HepG2 (cell line): ENCODE measurements at regions not wholly inside any gene's neighbourhood (a gene's known extent, or its start where the extent isn't known, plus 50 kb on each side); places are given as distances from the start of the nearest gene placed in this dataset.

Experiments
- ATRX ChIP-seq: sonication (generic); formaldehyde crosslinking; IDR thresholded peaks from 2 replicates; pipeline ENCODE4 v1.4.0; 2020; ENCODE audit warnings: missing genetic modification reagents, borderline replicate concordance
- FOSL1 ChIP-seq: sonication (generic); formaldehyde crosslinking; IDR thresholded peaks from 2 replicates; pipeline ENCODE4 v1.9.0; 2021; ENCODE audit warnings: missing genetic modification reagents, borderline replicate concordance
- HDAC2 ChIP-seq: sonication (generic); formaldehyde crosslinking; IDR thresholded peaks from 2 replicates; pipeline ENCODE4 v1.4.0; 2020; ENCODE audit warnings: missing genetic modification reagents
- HNRNPK ChIP-seq: fragments of 200-400 bp; formaldehyde crosslinking; IDR thresholded peaks from 2 replicates; pipeline ENCODE4 v1.6.1; 2018; ENCODE audit warnings: low read length, low read depth, moderate library complexity, mild to moderate bottlenecking; ENCODE audit not compliant: poor library complexity, severe bottlenecking
- RAD21 ChIP-seq: fragments of 450-650 bp; formaldehyde crosslinking; IDR thresholded peaks from 2 replicates; pipeline ENCODE4 v1.5.0; 2020; ENCODE audit warnings: mild to moderate bottlenecking
- RXRA ChIP-seq: sonication (generic); formaldehyde crosslinking; IDR thresholded peaks from 2 replicates; pipeline ENCODE4 v1.5.1; 2020; ENCODE audit warnings: missing genetic modification reagents
- RXRB ChIP-seq: IDR thresholded peaks from 2 replicates; pipeline ENCODE4 v1.6.1; 2016; ENCODE audit warnings: borderline replicate concordance, missing genetic modification reagents, missing compliant biosample characterization
- SALL1 ChIP-seq: sonication (generic); formaldehyde crosslinking; IDR thresholded peaks from 2 replicates; pipeline ENCODE4 v1.8.0; 2022; ENCODE audit warnings: mild to moderate bottlenecking, missing genetic modification reagents
- SOX13 ChIP-seq, 3 experiments: fragments of 450-650 bp in 1 of 3; sonication (generic) in 1 of 3; formaldehyde crosslinking in 1 of 3; IDR thresholded peaks in 2 of 3; conservative IDR thresholded peaks in 1 of 3; 2 replicates each; pipeline versions ENCODE4 v1.5.0 to v1.6.1; 2016 to 2020; ENCODE audit warnings: antibody characterized with exemption in 1 of 3, mild to moderate bottlenecking in 1 of 3, missing compliant biosample characterization in 1 of 3, missing genetic modification reagents in 1 of 3, moderate library complexity in 1 of 3
- SOX6 ChIP-seq, 2 experiments: fragments of 450-650 bp in 1 of 2; sonication (generic) in 1 of 2; formaldehyde crosslinking in 1 of 2; IDR thresholded peaks; 2 replicates each; pipeline versions ENCODE4 v1.4.0 to v1.6.1; 2017 to 2020; ENCODE audit warnings: antibody characterized with exemption in 1 of 2, mild to moderate bottlenecking in 1 of 2, missing genetic modification reagents in 1 of 2
- STAG1 ChIP-seq: sonication (generic); formaldehyde crosslinking; IDR thresholded peaks from 2 replicates; pipeline ENCODE4 v1.4.0; 2020; ENCODE audit warnings: missing genetic modification reagents
- TARDBP ChIP-seq: sonication (generic); formaldehyde crosslinking; IDR thresholded peaks from 2 replicates; pipeline ENCODE4 v1.8.0; 2022; ENCODE audit warnings: mild to moderate bottlenecking, missing genetic modification reagents
- TEAD3 ChIP-seq: optimal IDR thresholded peaks from 2 replicates; pipeline ENCODE3; 2016; ENCODE audit warnings: borderline replicate concordance
- XRCC5 ChIP-seq: fragments of 200-400 bp; formaldehyde crosslinking; optimal IDR thresholded peaks from 2 replicates; pipeline ENCODE3; 2017; ENCODE audit warnings: mild to moderate bottlenecking, low read length
- ZFP41 ChIP-seq: sonication (generic); formaldehyde crosslinking; IDR thresholded peaks from 2 replicates; pipeline ENCODE4 v1.4.0; 2020; ENCODE audit warnings: mild to moderate bottlenecking, missing genetic modification reagents, borderline replicate concordance
- ZNF331 ChIP-seq: sonication (generic); formaldehyde crosslinking; IDR thresholded peaks from 2 replicates; pipeline ENCODE4 v1.4.0; 2020; ENCODE audit warnings: missing genetic modification reagents
- TF ChIP-seq, protein P1 (sequence below): sonication (generic); formaldehyde crosslinking; IDR thresholded peaks from 2 replicates; pipeline ENCODE4 v1.4.0; 2020; ENCODE audit warnings: missing genetic modification reagents
- TF ChIP-seq, protein P2 (sequence below): sonication (generic); formaldehyde crosslinking; IDR thresholded peaks from 2 replicates; pipeline ENCODE4 v1.4.0; 2020; ENCODE audit warnings: mild to moderate bottlenecking, missing genetic modification reagents
- TF ChIP-seq, protein P3 (sequence below): sonication (generic); formaldehyde crosslinking; IDR thresholded peaks from 2 replicates; pipeline ENCODE4 v1.4.0; 2020; ENCODE audit warnings: missing genetic modification reagents
- TF ChIP-seq, protein P4 (sequence below): sonication (generic); formaldehyde crosslinking; IDR thresholded peaks from 2 replicates; pipeline ENCODE4 v1.5.0; 2020; ENCODE audit warnings: mild to moderate bottlenecking, missing genetic modification reagents, moderate library complexity

DNA sequence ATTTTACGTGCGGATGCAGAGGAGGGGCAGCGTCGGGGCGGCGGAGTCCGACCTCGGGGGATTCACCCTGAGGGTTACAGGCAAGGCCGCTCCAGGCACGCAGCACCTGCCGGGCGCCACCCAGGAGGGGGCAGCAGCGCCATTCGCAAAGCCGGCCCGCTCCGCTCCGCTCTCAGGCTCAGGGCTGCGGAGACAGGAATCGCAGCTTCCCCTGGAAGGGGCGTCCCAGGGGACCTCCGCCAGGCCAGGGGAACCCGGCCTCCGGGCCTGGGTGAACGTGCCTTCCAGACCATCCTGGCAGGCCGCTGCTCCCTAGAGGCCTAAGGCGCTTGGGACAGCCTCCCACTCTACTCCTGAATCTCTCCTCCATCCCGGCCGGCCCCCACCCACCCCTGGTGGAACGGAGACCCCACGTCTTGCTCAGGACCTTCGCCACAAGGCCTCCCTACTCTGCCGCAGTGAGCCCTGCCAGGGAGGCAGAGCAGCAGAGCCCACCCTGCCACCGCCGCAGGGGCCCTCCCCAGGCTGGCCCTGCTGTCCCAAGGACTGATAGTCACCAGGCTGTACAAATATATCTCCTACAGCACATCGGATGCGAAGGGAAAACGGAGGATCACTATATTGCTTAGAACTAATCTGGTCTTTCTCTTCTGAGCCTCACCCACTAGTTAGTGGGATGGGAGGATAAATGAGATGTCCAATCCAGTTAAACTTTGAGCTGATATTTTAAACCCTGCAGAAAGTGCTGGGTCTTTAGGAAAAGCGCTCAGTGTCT, 115.0 kb downstream of the SMIM20 start (continued):
- TF ChIP-seq, protein P1, sequence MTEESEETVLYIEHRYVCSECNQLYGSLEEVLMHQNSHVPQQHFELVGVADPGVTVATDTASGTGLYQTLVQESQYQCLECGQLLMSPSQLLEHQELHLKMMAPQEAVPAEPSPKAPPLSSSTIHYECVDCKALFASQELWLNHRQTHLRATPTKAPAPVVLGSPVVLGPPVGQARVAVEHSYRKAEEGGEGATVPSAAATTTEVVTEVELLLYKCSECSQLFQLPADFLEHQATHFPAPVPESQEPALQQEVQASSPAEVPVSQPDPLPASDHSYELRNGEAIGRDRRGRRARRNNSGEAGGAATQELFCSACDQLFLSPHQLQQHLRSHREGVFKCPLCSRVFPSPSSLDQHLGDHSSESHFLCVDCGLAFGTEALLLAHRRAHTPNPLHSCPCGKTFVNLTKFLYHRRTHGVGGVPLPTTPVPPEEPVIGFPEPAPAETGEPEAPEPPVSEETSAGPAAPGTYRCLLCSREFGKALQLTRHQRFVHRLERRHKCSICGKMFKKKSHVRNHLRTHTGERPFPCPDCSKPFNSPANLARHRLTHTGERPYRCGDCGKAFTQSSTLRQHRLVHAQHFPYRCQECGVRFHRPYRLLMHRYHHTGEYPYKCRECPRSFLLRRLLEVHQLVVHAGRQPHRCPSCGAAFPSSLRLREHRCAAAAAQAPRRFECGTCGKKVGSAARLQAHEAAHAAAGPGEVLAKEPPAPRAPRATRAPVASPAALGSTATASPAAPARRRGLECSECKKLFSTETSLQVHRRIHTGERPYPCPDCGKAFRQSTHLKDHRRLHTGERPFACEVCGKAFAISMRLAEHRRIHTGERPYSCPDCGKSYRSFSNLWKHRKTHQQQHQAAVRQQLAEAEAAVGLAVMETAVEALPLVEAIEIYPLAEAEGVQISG: peak; percentile 23; the same call in 1 of the 2 replicates
- TF ChIP-seq XRCC5: peak; percentile 57
- peak; percentile 95 for TF ChIP-seq RAD21 (CRISPR knock-in tag)
- TF ChIP-seq ZNF331 (CRISPR knock-in tag): peak; percentile 20; the same call in 1 of the 2 replicates
- TF ChIP-seq HDAC2 (CRISPR knock-in tag): no peak
- TF ChIP-seq SOX13 (IDR thresholded peaks at IDR 0.05): no peak
- 0 out of 4 replicates have a peak, but pooled peaks of 1 of the 2 experiments have one; percentile 21 for TF ChIP-seq SOX13 (CRISPR knock-in tag; conservative IDR thresholded peaks at IDR 0.05 in 1 of 2, IDR thresholded peaks at IDR 0.05 in 1 of 2)
- TF ChIP-seq RXRA (CRISPR knock-in tag): no peak
- TF ChIP-seq SALL1: peak; percentile 48
- peak; percentile 93 for TF ChIP-seq STAG1 (CRISPR knock-in tag)
- no peak for TF ChIP-seq ATRX (CRISPR knock-in tag)
- TF ChIP-seq HNRNPK: peak; percentile 38
- TF ChIP-seq SOX6 (IDR thresholded peaks at IDR 0.05): no peak
- TF ChIP-seq SOX6 (CRISPR knock-in tag; IDR thresholded peaks at IDR 0.05): 0 out of 2 replicates have a peak, but pooled peaks have one; percentile 25
- TF ChIP-seq, protein P2, sequence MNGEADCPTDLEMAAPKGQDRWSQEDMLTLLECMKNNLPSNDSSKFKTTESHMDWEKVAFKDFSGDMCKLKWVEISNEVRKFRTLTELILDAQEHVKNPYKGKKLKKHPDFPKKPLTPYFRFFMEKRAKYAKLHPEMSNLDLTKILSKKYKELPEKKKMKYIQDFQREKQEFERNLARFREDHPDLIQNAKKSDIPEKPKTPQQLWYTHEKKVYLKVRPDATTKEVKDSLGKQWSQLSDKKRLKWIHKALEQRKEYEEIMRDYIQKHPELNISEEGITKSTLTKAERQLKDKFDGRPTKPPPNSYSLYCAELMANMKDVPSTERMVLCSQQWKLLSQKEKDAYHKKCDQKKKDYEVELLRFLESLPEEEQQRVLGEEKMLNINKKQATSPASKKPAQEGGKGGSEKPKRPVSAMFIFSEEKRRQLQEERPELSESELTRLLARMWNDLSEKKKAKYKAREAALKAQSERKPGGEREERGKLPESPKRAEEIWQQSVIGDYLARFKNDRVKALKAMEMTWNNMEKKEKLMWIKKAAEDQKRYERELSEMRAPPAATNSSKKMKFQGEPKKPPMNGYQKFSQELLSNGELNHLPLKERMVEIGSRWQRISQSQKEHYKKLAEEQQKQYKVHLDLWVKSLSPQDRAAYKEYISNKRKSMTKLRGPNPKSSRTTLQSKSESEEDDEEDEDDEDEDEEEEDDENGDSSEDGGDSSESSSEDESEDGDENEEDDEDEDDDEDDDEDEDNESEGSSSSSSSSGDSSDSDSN (CRISPR knock-in tag): 0 out of 2 replicates have a peak, but pooled peaks have one; percentile 31
- peak; percentile 16; the same call in 1 of the 2 replicates for TF ChIP-seq RXRB
- peak; percentile 19; the same call in 1 of the 2 replicates for TF ChIP-seq TARDBP (CRISPR knock-in tag)
- TF ChIP-seq, protein P3, sequence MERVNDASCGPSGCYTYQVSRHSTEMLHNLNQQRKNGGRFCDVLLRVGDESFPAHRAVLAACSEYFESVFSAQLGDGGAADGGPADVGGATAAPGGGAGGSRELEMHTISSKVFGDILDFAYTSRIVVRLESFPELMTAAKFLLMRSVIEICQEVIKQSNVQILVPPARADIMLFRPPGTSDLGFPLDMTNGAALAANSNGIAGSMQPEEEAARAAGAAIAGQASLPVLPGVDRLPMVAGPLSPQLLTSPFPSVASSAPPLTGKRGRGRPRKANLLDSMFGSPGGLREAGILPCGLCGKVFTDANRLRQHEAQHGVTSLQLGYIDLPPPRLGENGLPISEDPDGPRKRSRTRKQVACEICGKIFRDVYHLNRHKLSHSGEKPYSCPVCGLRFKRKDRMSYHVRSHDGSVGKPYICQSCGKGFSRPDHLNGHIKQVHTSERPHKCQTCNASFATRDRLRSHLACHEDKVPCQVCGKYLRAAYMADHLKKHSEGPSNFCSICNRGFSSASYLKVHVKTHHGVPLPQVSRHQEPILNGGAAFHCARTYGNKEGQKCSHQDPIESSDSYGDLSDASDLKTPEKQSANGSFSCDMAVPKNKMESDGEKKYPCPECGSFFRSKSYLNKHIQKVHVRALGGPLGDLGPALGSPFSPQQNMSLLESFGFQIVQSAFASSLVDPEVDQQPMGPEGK (CRISPR knock-in tag): no peak
- no peak for TF ChIP-seq FOSL1 (CRISPR knock-in tag)
- peak; percentile 30 for TF ChIP-seq TEAD3
- no peak for TF ChIP-seq ZFP41 (CRISPR knock-in tag)
- TF ChIP-seq, protein P4, sequence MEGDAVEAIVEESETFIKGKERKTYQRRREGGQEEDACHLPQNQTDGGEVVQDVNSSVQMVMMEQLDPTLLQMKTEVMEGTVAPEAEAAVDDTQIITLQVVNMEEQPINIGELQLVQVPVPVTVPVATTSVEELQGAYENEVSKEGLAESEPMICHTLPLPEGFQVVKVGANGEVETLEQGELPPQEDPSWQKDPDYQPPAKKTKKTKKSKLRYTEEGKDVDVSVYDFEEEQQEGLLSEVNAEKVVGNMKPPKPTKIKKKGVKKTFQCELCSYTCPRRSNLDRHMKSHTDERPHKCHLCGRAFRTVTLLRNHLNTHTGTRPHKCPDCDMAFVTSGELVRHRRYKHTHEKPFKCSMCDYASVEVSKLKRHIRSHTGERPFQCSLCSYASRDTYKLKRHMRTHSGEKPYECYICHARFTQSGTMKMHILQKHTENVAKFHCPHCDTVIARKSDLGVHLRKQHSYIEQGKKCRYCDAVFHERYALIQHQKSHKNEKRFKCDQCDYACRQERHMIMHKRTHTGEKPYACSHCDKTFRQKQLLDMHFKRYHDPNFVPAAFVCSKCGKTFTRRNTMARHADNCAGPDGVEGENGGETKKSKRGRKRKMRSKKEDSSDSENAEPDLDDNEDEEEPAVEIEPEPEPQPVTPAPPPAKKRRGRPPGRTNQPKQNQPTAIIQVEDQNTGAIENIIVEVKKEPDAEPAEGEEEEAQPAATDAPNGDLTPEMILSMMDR (CRISPR knock-in tag): peak; percentile 94
